HG03095 (cell line): ENCODE measurements at regions not wholly inside any gene's neighbourhood (a gene's known extent, or its start where the extent isn't known, plus 50 kb on each side); places are given as distances from the start of the nearest gene placed in this dataset.

Source experiments
- ATAC-seq: cut with Tn5 transposase; IDR thresholded peaks from one replicate; pipeline ENCODE4 v1.9.1; 2021; ENCODE audit warnings: moderate library complexity; ENCODE audit not compliant: unreplicated experiment

DNA sequence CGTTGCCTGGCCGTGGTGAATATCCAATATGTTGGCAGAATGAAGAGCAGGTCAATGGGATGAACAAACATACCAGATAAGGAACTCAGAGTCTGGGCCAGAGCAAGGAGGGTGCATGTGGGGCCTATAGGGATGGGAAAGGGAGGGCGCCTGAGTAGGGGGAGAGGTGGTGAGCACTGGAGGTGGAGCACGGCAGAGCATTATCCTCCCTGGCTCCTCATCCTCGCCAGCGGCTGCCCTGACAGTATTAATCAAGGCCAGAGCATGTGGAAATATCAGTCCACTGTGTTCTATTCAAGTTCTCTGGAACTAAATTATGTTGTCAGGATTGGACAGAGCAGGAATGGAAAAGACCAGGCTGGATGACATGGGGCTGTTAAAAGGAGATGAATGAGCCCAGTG is 254.8 kb upstream of the ZMIZ1 start:
- ATAC-seq, result no peak

- no peak for ATAC-seq
Measured at GRCh38 chr10:78814407-78814806, 254.4 kb upstream of the ZMIZ1 start.

GRCh38 chr10:78815702-78816334 is 252.9 kb upstream of the ZMIZ1 start:
- ATAC-seq, result no peak

- no peak for ATAC-seq
Measured at GRCh38 chr10:78817361-78817760, 251.4 kb upstream of the ZMIZ1 start.

DNA sequence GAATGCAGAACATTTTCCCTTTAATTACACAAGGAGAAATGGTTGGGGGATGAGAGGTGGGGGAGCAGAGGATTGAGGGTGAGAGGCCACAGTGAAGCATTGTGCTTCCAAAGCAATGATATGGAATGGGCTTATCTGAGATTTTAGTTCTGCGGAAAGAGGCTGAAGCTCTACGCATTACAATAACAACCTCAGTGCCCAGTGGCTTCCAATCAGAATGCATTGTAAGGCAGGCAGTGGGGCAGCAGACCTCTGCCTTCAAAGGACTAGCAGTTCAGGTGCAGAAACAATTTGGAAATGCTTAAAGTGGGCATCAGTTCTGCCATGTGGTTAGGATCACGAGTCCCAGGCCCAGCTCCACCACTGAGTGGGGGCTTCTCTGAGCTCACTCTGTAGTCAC is 251.0 kb upstream of the ZMIZ1 start:
- ATAC-seq, result no peak

- no peak for ATAC-seq
Measured at GRCh38 chr10:78819361-78820006, 249.3 kb upstream of the ZMIZ1 start.

- ATAC-seq, result no peak
Measured at GRCh38 chr10:78820007-78820362, 248.8 kb upstream of the ZMIZ1 start.

GRCh38 chr10:78821052-78821451 is 247.7 kb upstream of the ZMIZ1 start:
- ATAC-seq, result no peak

GRCh38 chr10:78828647-78829539 is 239.9 kb upstream of the ZMIZ1 start:
- ATAC-seq, result no peak

DNA sequence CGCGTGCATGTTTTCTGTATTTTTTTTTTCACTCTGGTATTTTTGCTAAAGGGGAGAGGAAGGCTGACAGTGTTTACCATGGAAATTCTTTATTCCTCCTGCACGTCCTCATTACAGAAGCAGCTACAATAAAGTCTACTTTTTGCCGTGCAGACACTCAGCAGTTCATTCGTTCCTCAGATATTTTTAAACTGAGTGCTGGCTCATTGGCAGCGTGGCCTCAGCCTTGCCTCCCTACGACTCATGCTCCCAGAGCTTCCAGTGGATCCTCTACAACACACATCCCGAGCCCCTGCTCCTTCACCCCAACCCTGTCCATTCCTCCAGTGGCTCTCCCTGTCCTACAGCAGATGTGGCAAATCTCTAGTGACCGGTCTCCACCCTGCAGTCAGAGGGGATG is 239.2 kb upstream of the ZMIZ1 start:
- ATAC-seq, result no peak

DNA sequence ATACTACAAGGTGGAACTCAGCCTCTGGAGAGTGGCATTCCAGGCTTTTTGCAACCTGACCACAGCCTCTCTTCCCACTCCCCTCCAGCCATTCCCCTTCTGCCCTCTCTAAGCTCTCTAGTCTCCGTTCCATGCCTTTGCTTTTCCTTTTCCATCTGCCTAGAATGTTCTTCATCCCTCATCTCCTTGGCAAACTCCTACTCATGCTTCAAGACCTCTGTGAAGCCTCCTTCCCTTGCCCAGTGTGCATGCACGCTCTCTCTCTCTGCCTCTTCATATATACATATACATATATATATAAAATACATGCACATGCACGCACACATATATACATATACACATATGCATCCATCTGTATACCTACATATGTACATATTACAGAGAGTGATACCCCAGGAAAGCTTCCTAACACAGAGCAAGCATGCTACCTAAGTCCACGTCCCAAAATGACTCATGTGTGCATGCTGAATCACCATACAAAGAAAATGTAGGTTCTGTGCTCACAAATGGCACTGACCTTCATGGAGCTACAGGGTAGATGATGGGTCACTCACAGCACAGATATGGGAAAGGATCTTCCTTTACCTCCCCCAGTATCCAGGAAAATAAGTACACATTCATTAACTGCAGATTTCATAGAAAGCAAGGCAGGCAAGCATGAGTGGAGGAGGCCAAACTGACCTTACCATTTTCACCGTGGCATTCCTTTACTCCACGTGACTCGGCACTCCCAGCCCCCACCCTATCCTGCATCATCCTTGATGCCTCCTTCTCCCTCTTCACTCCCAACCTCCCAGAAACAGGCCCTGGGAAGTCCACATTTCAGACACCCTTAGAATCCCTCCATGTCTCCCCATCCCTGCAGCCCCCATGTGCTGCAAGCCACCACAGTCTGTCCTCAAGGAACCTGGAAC is 238.4 kb upstream of the ZMIZ1 start:
- ATAC-seq, result no peak

DNA sequence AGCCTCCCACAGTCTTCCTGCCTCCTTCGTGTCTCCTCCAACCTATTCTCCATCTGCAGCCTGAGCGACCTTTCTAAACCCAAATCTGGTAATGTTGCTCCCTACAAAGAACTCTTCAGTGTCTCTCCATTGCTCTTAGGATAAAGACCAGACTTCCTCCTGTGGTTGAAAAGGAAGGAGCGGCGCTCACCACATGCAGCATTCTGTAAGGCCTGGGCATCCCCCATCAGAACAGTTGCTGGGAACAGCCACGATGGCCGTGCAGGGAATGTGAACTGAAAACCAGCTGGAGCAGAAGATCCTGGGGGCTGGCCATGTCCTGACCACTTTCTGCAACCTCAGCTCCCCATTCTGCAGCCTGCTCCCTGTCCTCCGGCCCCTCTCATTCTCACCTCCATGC is 237.8 kb upstream of the ZMIZ1 start:
- no peak for ATAC-seq

DNA sequence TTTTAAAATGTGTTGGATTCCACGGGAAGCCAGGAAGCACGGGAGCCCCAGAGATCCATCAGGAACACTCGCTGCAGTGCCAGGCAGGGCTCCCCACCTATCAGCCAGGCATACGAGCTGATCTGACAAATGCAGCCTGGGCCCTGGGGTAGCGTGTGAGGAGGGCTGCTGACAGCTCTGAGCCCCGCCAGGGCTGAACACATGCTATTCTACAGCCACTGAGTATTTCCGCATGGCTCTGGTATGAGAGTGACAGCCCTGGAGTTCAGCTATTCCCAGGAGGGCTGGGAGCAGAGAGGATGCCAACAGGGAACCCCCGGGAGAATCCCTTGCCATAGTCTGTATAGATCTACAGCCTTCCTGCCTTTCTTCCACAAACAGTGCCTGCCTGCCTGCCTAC is 237.3 kb upstream of the ZMIZ1 start:
- ATAC-seq, result no peak

DNA sequence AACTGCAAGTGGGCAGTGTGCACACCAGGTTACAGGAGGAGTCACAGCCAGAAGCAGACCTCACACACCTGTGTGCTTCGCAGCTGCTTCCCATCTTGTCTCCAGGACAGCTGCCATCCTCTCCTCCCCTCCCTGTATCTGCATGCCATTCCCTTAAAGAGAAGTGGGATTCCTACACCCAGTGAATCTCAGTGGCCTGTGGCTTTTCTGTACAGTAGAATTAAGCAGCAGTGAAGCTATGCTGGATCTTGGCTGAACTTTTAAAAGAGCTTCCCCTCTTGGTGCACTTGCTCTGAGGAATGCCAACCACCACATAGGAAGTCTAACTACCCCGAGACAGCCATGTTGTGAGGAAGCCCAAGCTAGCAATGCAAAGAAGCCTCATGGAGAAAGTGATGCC is 236.5 kb upstream of the ZMIZ1 start:
- ATAC-seq, result no peak

DNA sequence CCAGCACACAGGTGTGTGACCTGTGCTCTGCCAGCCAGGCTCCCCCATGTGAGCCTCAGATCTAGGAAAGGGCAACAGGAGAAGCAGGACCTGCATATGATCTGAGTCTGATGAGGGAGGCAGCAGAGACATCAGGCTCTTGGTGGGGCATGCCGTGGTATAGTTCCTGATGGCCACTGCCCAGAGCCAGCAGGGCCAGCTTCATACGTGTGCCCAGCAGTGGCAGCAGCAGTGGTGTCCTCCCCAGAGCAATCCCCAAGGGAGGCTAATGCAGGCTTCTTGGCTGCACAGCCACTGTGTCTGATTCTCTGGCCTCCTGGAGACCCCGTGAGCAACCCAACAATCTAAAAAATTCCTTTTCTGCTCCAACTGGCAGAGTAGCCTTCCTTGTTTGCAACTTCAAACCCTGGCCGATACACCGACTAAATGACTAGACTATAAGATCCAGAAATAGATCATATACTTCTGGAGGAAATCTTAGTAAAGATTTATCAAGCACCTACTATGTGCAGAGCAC is 230.6 kb upstream of the ZMIZ1 start:
- no peak for ATAC-seq

- no peak for ATAC-seq
Measured at GRCh38 chr10:78843495-78843894, 225.3 kb upstream of the ZMIZ1 start.

- ATAC-seq, result no peak
Measured at GRCh38 chr10:78844960-78845607, 223.7 kb upstream of the ZMIZ1 start.

DNA sequence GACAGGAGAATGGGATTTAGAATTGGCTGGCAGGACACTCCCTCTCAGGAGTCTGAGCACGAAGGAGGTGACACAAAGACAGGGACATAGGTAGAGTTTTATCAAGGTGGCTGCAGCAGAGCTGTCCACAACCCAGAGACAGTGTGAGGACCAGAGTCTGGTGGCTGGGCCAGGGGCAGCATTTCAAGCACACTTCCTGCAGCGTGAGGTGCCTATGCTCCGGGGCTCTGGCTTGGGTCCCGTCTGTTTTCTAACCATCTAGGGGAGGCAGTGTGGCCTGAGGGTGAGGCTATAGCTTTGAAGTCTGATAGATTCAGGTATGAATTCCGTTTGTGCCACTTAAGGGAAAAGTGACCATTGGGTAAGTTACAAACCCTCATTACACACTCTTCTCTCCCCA is 222.7 kb upstream of the ZMIZ1 start:
- ATAC-seq, result no peak

GRCh38 chr10:78846760-78847159 is 222.0 kb upstream of the ZMIZ1 start:
- ATAC-seq, result no peak

- ATAC-seq, result no peak
Measured at GRCh38 chr10:78847485-78847884, 221.3 kb upstream of the ZMIZ1 start.
